NCI-H128 (cell line): ENCODE measurements at regions not wholly inside any gene's neighbourhood (a gene's known extent, or its start where the extent isn't known, plus 50 kb on each side); places are given as distances from the start of the nearest gene placed in this dataset.

Experiments
- DNase-seq: peaks from one replicate; lab custom pipeline; 2025; ENCODE audit not compliant: unreplicated experiment; lab: John Stamatoyannopoulos, UW

DNA sequence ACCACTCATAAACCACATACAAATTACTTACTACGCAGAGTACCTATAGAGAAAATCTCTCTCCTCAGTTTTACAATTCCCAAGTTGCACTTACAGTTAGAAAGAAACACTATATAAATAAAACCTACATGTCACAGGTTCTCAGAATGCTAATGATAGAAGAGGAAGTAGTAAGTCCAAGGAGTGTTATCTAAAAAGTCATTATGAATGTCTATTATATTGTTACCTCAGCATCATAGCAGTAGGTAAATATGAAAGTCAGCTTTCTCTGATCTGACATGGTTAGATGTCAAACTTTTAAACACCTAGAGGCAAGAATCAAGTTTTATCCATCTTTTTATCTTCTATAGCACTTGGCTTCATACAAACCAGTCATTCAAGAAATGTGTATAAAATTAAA lies 163.2 kb upstream of the FAM241A start:
- DNase-seq, result no peak

- no peak for DNase-seq
These were observed 161.0 kb upstream of the FAM241A start for GRCh38 chr4:111984169-111984819.

DNA sequence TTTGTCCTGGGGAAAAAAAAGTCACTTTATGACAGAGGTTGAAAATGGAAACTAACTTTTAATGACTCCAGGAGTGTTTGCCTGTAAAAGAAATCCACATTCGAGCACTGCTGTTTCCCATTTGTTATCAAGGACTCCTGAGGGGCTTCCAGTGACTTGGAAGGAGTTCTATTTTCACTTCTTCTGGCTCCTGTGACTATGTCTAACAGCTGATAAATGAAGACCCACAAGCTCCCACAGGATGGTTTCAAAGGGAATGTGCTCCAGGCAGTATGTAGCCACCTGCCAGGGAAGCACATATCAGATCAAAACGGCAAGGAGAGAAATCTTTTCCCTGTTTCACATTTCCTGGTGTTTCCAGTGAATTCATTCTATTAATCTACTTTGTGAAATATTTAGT lies 159.8 kb upstream of the FAM241A start:
- no peak for DNase-seq

DNA sequence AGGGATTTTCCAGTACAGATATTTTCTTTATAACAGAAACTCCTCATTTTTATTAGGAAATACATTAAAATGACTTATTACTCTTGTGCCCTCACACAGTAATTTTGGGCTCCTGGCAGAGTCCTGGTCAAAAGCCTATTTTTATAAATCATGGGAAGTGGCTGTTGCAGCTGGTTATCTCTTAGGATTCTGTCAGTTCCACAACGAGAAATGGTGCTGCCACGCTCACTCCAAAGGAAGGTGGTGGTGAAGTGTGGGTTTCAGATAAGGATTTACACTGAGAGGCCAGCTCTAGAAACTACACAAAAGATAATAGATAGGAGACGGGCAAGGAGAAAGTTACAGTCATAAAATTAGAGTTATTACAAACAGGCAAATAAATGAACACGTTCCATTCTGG lies 159.2 kb upstream of the FAM241A start:
- DNase-seq, result no peak

DNA sequence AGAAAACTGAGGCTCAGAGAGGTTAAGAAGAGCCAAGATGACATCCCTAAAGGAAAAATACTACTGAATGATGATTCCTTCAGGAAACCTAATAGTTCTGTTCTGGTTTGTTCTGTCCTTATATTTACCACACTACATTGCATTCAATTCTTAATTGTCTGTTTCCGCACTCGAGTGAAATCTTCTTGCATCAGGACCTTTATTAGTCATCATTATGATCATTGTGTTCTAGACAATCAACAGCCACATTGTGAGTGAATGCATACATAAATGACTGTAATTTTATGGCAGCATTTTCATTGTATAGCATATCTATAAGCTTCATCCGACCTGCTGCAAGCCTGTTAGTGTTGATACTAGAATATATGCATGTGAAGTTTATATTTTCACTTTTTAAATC lies 156.7 kb upstream of the FAM241A start:
- DNase-seq, result no peak

- no peak for DNase-seq
These were observed 155.4 kb upstream of the FAM241A start for GRCh38 chr4:111989817-111990216.

GRCh38 chr4:111991163-111991562 lies 154.1 kb upstream of the FAM241A start:
- no peak for DNase-seq

GRCh38 chr4:111991797-111992196 lies 153.5 kb upstream of the FAM241A start:
- no peak for DNase-seq

- DNase-seq, result no peak
These were observed 152.7 kb upstream of the FAM241A start for GRCh38 chr4:111992351-111993168.

DNA sequence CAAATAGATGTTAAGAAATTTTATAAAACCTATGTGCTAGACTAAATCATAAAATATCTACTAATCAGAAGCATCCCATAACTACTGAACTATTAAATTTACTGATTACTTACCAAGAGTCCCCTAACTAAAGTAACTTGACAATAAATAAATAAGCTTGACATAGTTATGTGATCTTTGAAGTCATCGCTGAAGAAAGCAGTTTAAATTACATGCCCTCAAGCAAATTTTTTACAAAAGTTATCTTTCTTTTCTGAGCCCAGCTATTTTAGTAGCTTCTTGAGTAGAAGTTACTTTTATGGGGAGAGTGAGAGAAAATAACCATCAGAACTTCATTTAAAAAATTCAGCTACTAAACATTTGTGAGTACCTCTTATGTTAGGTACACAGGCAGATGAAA lies 150.9 kb upstream of the FAM241A start:
- no peak for DNase-seq

DNA sequence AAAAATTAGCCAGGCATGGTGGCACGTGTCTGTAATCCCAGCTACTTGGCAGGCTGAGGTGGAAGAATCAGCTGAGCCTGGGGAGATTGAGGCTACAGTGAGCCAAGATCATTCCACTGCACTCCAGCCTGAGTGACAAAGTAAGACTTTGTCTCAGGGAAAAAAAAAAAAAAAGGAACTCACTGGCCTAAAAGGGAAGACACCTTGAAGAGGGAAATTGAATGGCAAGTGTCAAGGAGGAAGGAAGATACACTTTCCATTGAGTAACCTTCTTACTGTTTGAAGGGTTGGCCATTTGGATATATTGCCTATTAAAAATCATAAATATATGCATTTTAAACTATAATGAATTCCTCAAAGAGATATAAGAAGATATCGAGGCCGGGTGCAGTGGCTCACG lies 147.5 kb upstream of the FAM241A start:
- DNase-seq, result no peak

DNA sequence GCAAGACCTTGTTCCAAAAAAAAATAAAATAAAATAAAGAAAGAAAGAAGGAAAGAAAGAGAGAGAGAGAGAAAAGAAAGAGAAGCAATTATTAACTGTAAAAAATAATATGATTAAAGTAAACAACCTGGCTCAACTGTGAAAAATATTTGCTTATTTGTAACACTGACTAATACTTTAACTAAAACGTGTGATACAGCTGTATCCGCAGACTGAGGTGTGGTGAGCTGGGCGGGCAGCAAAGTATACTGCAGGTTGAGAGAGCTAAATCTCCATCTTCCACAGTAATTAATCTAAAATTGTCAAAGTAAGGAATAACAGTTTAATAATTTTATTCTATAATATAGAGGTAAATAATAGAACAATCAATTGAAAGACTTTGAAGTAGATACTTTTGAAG lies 145.5 kb upstream of the FAM241A start:
- DNase-seq, result no peak

DNA sequence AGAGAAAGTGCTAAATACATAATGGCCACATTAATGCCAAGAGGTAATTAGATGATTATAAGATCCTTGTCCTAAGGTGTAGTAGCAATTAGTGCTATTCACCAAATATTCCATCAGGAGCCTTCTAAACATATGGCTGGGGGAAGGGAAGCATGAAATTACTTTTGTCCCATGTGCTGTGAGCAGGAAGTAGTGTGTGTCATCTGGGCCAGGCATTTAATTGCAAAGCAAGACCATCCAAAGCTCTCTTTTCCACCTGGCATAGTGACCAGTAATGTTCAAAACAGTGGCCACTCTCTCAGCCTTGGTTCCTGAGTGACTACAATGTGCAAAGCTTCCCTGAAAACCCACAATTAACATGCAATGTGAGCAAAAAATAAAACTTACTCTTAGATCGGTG lies 144.2 kb upstream of the FAM241A start:
- DNase-seq, result no peak

GRCh38 chr4:112002248-112002661 lies 143.0 kb upstream of the FAM241A start:
- DNase-seq, result no peak

DNA sequence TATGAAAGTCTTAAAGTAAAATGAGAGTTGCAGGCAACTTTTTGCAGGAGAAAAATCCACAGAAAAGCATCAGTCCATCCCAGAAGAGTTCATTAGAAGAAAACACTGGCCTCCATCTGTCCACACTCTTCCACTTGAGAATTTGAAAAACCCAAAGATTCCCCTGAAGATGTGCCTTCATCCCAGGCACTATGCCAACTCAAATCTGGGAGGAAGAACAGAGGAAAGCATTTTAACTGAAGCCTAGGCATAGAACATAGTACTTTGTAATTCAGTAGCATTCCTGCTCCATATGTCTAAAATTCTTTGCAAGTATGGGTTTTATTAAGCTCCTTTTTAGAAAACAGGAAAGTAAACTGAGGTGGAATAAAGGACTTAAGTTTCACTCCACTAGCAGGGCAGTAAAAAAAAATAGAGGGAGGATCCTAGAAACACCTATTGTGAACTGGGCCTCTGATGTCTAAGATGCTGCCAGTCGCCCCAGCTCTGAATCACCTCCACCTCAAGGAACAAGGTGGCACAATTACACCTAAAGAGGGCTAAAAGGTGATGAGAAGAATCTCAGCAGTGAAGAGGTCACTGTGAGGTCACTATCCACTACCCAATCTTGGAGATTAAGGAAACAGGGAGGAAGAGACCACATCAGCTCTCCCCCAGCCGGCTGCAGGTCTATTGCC lies 141.9 kb upstream of the FAM241A start:
- DNase-seq, result no peak

GRCh38 chr4:112005027-112005426 lies 140.2 kb upstream of the FAM241A start:
- DNase-seq, result no peak

DNA sequence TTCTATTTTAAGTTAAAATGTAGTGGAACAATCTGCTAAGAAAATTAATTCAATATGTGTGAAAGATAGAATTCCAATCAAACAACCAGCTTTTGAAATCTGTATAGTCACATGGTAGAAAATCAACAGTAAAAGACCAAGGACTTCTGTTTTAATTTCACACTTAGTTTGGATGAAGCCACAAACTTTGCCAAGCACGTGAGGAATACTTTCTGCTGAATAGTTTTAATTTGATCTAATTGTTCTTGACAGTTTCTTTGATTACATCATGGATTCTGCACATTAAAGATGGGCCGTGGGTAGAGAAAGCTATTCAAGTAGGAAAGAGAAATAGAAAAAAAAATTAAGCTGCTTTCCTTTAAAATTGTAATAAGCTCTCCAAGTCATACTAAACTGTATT lies 137.9 kb upstream of the FAM241A start:
- no peak for DNase-seq

DNA sequence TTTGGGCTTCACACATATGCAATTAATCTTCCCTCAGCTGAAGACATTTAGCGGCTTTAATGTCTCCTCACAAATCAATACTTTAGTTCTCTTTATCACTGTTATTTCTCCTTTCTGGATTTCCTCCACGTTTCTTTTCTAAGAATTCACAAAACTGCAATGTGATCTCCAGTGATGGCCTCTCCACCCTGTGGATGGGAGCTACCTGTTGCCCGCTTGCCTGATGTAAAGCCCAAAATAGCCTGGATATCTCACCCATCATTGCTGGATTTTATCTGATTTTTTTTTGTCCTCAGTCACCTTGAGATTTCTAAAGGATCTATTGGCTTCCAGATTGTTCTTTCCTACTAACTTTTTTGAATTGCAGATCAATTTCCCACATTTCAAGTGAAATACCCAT lies 129.3 kb upstream of the FAM241A start:
- no peak for DNase-seq

GRCh38 chr4:112023402-112023950 lies 121.8 kb upstream of the FAM241A start:
- DNase-seq, result no peak

DNA sequence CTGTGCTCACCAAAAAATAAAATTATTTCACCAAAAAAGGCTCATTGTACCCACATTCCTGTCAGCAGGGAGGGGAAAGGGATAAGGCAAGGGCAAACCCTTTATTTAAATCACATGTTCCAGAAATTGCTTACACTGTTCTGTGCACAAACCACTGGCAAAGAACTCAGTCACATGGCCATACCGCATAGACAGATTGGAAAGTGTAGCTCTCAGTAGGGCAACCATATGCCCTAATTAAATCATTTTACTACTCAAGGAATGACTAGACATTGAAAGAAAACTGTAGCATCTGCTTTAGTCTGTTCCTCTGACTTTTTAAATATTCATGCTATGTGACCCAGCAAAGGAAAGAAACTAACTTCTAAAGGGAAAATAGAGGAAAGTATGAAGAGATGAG lies 119.2 kb upstream of the FAM241A start:
- no peak for DNase-seq

- no peak for DNase-seq
These were observed 115.5 kb upstream of the FAM241A start for GRCh38 chr4:112029771-112030171.
